Stimulated activated CD4-positive, alpha-beta T cell treated with anti-CD3 and anti-CD28 coated beads, Interleukin-12 subunit alpha, Interleukin-12 subunit beta, amount 100 ng/mL, for 48 hours (primary cell): ENCODE measurements at regions not wholly inside any gene's neighbourhood (a gene's known extent, or its start where the extent isn't known, plus 50 kb on each side); places are given as distances from the start of the nearest gene placed in this dataset.

ENCODE experiments used
- DNase-seq, 3 donors: peaks; one replicate each; pipeline ENCODE4 v3.0.0-alpha.2; 2020; ENCODE audit warnings: low read depth in 2 of 3, low spot score in 1 of 3

- DNase-seq, result no peak
These were observed 153.2 kb upstream of the SOX5 start for GRCh38 chr12:24102676-24103075.

GRCh38 chr12:24099576-24099975 lies 150.1 kb upstream of the SOX5 start:
- no peak for DNase-seq

- no peak for DNase-seq
These were observed 145.8 kb upstream of the SOX5 start for GRCh38 chr12:24095245-24095644.

- DNase-seq, result no peak
These were observed 140.0 kb upstream of the SOX5 start for GRCh38 chr12:24089510-24089890.

- no peak for DNase-seq
These were observed 139.5 kb upstream of the SOX5 start for GRCh38 chr12:24088751-24089509.

GRCh38 chr12:24087294-24087693 lies 137.8 kb upstream of the SOX5 start:
- DNase-seq, result no peak

GRCh38 chr12:24084800-24085199 lies 135.3 kb upstream of the SOX5 start:
- DNase-seq, result no peak

GRCh38 chr12:24083838-24084237 lies 134.4 kb upstream of the SOX5 start:
- DNase-seq, result no peak

- DNase-seq, result no peak
These were observed 132.1 kb upstream of the SOX5 start for GRCh38 chr12:24081606-24082005.

GRCh38 chr12:24081092-24081529 lies 131.6 kb upstream of the SOX5 start:
- no peak for DNase-seq

GRCh38 chr12:24080465-24080864 lies 131.0 kb upstream of the SOX5 start:
- no peak for DNase-seq

GRCh38 chr12:24079083-24079482 lies 129.6 kb upstream of the SOX5 start:
- DNase-seq, result no peak

GRCh38 chr12:24078318-24078765 lies 128.9 kb upstream of the SOX5 start:
- DNase-seq, result no peak

GRCh38 chr12:24077161-24077560 lies 127.7 kb upstream of the SOX5 start:
- DNase-seq, result no peak

GRCh38 chr12:24075650-24076049 lies 126.2 kb upstream of the SOX5 start:
- DNase-seq, result no peak

- no peak for DNase-seq
These were observed 123.8 kb upstream of the SOX5 start for GRCh38 chr12:24073170-24073810.

- no peak for DNase-seq
These were observed 122.8 kb upstream of the SOX5 start for GRCh38 chr12:24072302-24072701.

- no peak for DNase-seq
These were observed 122.4 kb upstream of the SOX5 start for GRCh38 chr12:24071842-24072241.

- no peak for DNase-seq
These were observed 120.3 kb upstream of the SOX5 start for GRCh38 chr12:24069532-24070395.

GRCh38 chr12:24066865-24067264 lies 117.4 kb upstream of the SOX5 start:
- DNase-seq, result no peak

- no peak for DNase-seq
These were observed 116.6 kb upstream of the SOX5 start for GRCh38 chr12:24066097-24066496.
